Spleen (tissue), 11 donors: ENCODE measurements at regions not wholly inside any gene's neighbourhood (a gene's known extent, or its start where the extent isn't known, plus 50 kb on each side); places are given as distances from the start of the nearest gene placed in this dataset.

ENCODE experiments used
- DNase-seq: peaks from one replicate; pipeline ENCODE4 v3.0.0-alpha.2; 2020
- H3K27ac ChIP-seq, 8 donors: fragments of 200-600 bp; sonication (generic) in 7 of 8; 1 replicate in 4 of 8; 2 replicates in 4 of 8; pipeline versions ENCODE4 v1.5.0 to v1.8.0; 2016 to 2021; ENCODE audit warnings: inconsistent platforms in 4 of 8, mild to moderate bottlenecking in 4 of 8, moderate library complexity in 1 of 8
- H3K27me3 ChIP-seq, 7 donors: fragments of 200-600 bp; sonication (generic) in 6 of 7; replicated peaks in 1 of 7; 1 replicate in 4 of 7; 2 replicates in 3 of 7; pipeline versions ENCODE4 v1.5.0 to v1.8.0; 2016 to 2021; ENCODE audit warnings: inconsistent platforms in 3 of 7, mild to moderate bottlenecking in 1 of 7
- H3K36me3 ChIP-seq, 6 donors: fragments of 200-600 bp; sonication (generic) in 5 of 6; 1 replicate in 4 of 6; 2 replicates in 2 of 6; pipeline versions ENCODE4 v1.5.0 to v1.8.0; 2016 to 2021; ENCODE audit warnings: inconsistent platforms in 2 of 6
- H3K4me1 ChIP-seq, 6 donors: fragments of 200-600 bp; sonication (generic) in 5 of 6; 1 replicate in 3 of 6; 2 replicates in 3 of 6; pipeline versions ENCODE4 v1.5.0 to v1.8.0; 2016 to 2021; ENCODE audit warnings: inconsistent platforms in 3 of 6
- H3K4me3 ChIP-seq, 8 donors: fragments of 200-600 bp; sonication (generic) in 7 of 8; 1 replicate in 4 of 8; 2 replicates in 4 of 8; pipeline versions ENCODE4 v1.5.0 to v1.8.0; 2016 to 2021; ENCODE audit warnings: inconsistent platforms in 4 of 8, mild to moderate bottlenecking in 4 of 8, moderate library complexity in 2 of 8
- H3K9me3 ChIP-seq, 8 donors: fragments of 200-600 bp; sonication (generic) in 7 of 8; 1 replicate in 4 of 8; 2 replicates in 4 of 8; pipeline versions ENCODE4 v1.5.0 to v1.8.0; 2016 to 2021; ENCODE audit warnings: inconsistent platforms in 4 of 8
- CTCF ChIP-seq, 11 experiments: fragments of 200-600 bp in 7 of 11; fragments of 450-650 bp in 4 of 11; sonication (generic) in 4 of 11; IDR thresholded peaks in 8 of 11; conservative IDR thresholded peaks in 3 of 11; 1 replicate in 7 of 11; 2 replicates in 4 of 11; pipeline versions ENCODE4 v1.4.0 to v1.8.0; 2016 to 2021; ENCODE audit warnings: antibody characterized with exemption in 11 of 11, inconsistent platforms in 4 of 11, mild to moderate bottlenecking in 1 of 11
- POLR2A ChIP-seq, 3 donors: fragments of 450-650 bp; IDR thresholded peaks; one replicate each; pipeline ENCODE4 v1.5.1; 2017; ENCODE audit warnings: antibody characterized with exemption in 3 of 3, mild to moderate bottlenecking in 1 of 3
- POLR2AphosphoS5 ChIP-seq, 3 donors: sonication (generic); formaldehyde crosslinking; IDR thresholded peaks; one replicate each; pipeline ENCODE4 v1.5.1; 2017; ENCODE audit warnings: antibody characterized with exemption in 3 of 3
- WGBS, 5 donors: extraction: QIAGEN DNeasy Blood & Tissue Kit in 3 of 5; methylation state at CpG; one replicate each; pipeline versions ENCODE4 v1.1.5 to v1.1.7; 2013 to 2018; 5-methylcytosine and 5-hydroxymethylcytosine counted together
- intact Hi-C: fragments of 100-400 bp; cut with DNase I; formaldehyde crosslinking; loops from one replicate; pipeline ENCODE4 v1.15.0; 2023; ENCODE audit warnings: low total_unique reads
- donor health status: healthy with polysubstance abuse.
- donor health status: DM: no; HTN: no; CAD: no; lungs with moderate emphysema.
- donor health status: DM: no; HTN: no; CAD: no.
- donor health status: Bipolar disorder and iron deficiency.
- donor health status: healthy.
- donor health status: DM: no; HTN: no; CAD: no.
- donor health status: DM: yes; HTN: yes; CAD: no.

- no peak overlapping the region for H3K27ac ChIP-seq
- WGBS, 5 donors = 77 to 88% (median 79%) methylated on average over 4 of the region's 4 CpGs
- H3K27me3 ChIP-seq = peaks cover 0 to 29% (median 0%) of the 10 kb centered on the region in 7 donors
- no peaks in the 10 kb centered on the region for H3K9me3 ChIP-seq
- H3K4me1 ChIP-seq = no peaks in the 10 kb centered on the region
- no peak for DNase-seq
- TF ChIP-seq POLR2A (IDR thresholded peaks at IDR 0.05) (no peak), POLR2AphosphoS5 (IDR thresholded peaks at IDR 0.05) (no peak), CTCF (IDR thresholded peaks at IDR 0.05 in 8 of 11, conservative IDR thresholded peaks at IDR 0.05 in 3 of 11) (no peak)
- intact Hi-C loops = no loop called here
- no peaks in the 10 kb centered on the region for H3K36me3 ChIP-seq
- H3K4me3 ChIP-seq = no peak overlapping the region
These were observed 95.6 kb upstream of the CACNA1E start for GRCh38 chr1:181387702-181388101.

GRCh38 chr1:181390410-181391077 is 92.8 kb upstream of the CACNA1E start:
- 44 to 64% (median 52%) methylated on average over 8 of the region's 8 CpGs for WGBS, 5 donors

GRCh38 chr1:181391301-181391900 is 91.9 kb upstream of the CACNA1E start:
- Histone ChIP-seq H3K9me3 (no peaks in the 10 kb centered on the region), H3K4me1 (no peaks in the 10 kb centered on the region), H3K4me3 (no peak overlapping the region), H3K27ac (no peak overlapping the region), H3K27me3 (peaks cover 0 to 31% (median 0%) of the 10 kb centered on the region in 7 donors), H3K36me3 (no peaks in the 10 kb centered on the region)
- DNase-seq = no peak
- no peak for TF ChIP-seq POLR2A (IDR thresholded peaks at IDR 0.05)
- no peak for TF ChIP-seq POLR2AphosphoS5 (IDR thresholded peaks at IDR 0.05)
- TF ChIP-seq CTCF (IDR thresholded peaks at IDR 0.05 in 8 of 11, conservative IDR thresholded peaks at IDR 0.05 in 3 of 11) = no peak
- WGBS, 5 donors = 40 to 62% (median 41%) methylated on average over 5 of the region's 5 CpGs
- intact Hi-C loops = no loop called here

More at GRCh38 chr1:181390410-181391077, 92.8 kb upstream of the CACNA1E start:
- Histone ChIP-seq H3K27ac (no peak overlapping the region), H3K9me3 (no peaks in the 10 kb centered on the region), H3K27me3 (peaks cover 0 to 35% (median 0%) of the 10 kb centered on the region in 7 donors), H3K4me3 (no peak overlapping the region), H3K36me3 (no peaks in the 10 kb centered on the region), H3K4me1 (no peaks in the 10 kb centered on the region)
- intact Hi-C loops = no loop called here
- no peak for TF ChIP-seq CTCF (IDR thresholded peaks at IDR 0.05 in 8 of 11, conservative IDR thresholded peaks at IDR 0.05 in 3 of 11)
- no peak for TF ChIP-seq POLR2A (IDR thresholded peaks at IDR 0.05)
- TF ChIP-seq POLR2AphosphoS5 (IDR thresholded peaks at IDR 0.05) = no peak
- no peak for DNase-seq

GRCh38 chr1:181392133-181392532 is 91.2 kb upstream of the CACNA1E start:
- H3K4me3 ChIP-seq = no peak overlapping the region
- no peak for DNase-seq
- TF ChIP-seq POLR2A (IDR thresholded peaks at IDR 0.05) (no peak), POLR2AphosphoS5 (IDR thresholded peaks at IDR 0.05) (no peak), CTCF (IDR thresholded peaks at IDR 0.05 in 8 of 11, conservative IDR thresholded peaks at IDR 0.05 in 3 of 11) (no peak)
- H3K27ac ChIP-seq = no peak overlapping the region
- no peaks in the 10 kb centered on the region for H3K9me3 ChIP-seq
- H3K27me3 ChIP-seq = peaks cover 0 to 30% (median 0%) of the 10 kb centered on the region in 7 donors
- intact Hi-C loops = no loop called here
- no peaks in the 10 kb centered on the region for H3K36me3 ChIP-seq
- 85 to 100% (median 95%) methylated on average over 1 of the region's 1 CpG for WGBS, 5 donors
- H3K4me1 ChIP-seq = no peaks in the 10 kb centered on the region
